ENCODE measurements at regions not wholly inside any gene's neighbourhood (a gene's known extent, or its start where the extent isn't known, plus 50 kb on each side); places are given as distances from the start of the nearest gene placed in this dataset.

DNA sequence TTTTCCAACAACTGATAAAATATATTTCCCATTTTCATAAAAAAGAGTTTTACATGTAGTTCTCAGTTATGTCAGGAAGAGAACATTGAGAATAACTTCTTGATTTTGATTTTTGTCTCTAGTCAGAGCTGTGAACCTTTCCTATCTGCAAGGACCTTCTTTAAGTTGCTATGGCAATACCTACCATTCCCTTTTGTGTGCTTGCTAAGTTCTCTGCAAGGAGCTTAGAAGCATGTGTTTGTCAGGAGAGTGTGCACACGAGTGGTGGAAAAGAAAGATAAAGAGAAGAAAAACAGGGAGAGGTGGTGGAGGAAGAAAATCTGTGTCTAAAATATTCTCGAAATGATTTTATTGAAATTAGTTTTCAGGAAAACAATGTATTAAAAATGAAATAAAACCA lies 140.3 kb upstream of the SLC8A1 start:
- TF ChIP-seq, protein P1, sequence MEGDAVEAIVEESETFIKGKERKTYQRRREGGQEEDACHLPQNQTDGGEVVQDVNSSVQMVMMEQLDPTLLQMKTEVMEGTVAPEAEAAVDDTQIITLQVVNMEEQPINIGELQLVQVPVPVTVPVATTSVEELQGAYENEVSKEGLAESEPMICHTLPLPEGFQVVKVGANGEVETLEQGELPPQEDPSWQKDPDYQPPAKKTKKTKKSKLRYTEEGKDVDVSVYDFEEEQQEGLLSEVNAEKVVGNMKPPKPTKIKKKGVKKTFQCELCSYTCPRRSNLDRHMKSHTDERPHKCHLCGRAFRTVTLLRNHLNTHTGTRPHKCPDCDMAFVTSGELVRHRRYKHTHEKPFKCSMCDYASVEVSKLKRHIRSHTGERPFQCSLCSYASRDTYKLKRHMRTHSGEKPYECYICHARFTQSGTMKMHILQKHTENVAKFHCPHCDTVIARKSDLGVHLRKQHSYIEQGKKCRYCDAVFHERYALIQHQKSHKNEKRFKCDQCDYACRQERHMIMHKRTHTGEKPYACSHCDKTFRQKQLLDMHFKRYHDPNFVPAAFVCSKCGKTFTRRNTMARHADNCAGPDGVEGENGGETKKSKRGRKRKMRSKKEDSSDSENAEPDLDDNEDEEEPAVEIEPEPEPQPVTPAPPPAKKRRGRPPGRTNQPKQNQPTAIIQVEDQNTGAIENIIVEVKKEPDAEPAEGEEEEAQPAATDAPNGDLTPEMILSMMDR (IDR thresholded peaks at IDR 0.05; ENCODE audit: insufficient read depth, low read depth, low read length, missing control alignments): no peak
- DNase-seq (ENCODE audit: low read depth): no peak
- H3K4me3 ChIP-seq (ENCODE audit: low read length): no peak overlapping the region

DNA sequence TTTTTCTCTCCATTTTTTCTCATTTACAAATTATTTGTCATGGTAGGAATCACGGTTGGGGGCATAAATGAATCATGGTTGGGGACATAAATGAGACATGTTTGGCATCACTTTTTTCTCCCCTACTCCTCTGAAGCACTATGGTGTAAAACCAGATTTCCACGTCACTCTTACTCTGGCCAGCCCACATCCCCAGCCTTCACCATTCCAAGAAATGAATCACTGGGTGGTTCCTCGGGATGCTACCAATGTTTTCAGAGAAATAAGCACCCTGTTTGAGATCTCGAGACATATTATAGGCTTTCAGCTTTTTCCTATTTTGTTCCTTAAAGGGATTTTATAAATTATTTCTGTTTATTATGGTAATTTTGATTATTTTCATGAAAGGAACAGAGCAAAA lies 155.0 kb upstream of the SLC8A1 start:
- TF ChIP-seq, protein P1 (IDR thresholded peaks at IDR 0.05; ENCODE audit: insufficient read depth, low read depth, low read length, missing control alignments): no peak
- peak; percentile 44 for DNase-seq (ENCODE audit: low read depth)
- no peak overlapping the region for H3K4me3 ChIP-seq (ENCODE audit: low read length)

DNA sequence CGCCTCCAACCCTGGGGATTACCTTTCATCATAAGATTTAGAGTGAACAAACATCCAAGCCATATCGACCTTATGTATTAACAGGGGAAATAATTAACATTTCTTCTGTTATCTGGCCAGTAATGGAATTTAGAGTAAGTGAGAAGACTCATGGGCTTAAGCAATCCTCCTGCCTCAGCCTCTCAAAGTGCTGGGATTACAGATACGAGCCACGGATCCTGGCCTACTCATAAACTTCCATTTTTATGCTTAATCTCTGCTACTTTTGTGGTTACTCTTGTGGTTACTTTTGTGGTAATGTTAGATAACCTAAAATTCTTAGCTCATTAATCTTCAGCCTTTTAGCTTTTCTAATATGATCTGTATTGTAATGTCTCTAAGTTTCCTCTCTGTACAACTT lies 159.3 kb upstream of the SLC8A1 start:
- TF ChIP-seq, protein P1 (IDR thresholded peaks at IDR 0.05; ENCODE audit: insufficient read depth, low read depth, low read length, missing control alignments): no peak
- no peak for DNase-seq (ENCODE audit: low read depth)
- no peak overlapping the region for H3K4me3 ChIP-seq (ENCODE audit: low read length)

DNA sequence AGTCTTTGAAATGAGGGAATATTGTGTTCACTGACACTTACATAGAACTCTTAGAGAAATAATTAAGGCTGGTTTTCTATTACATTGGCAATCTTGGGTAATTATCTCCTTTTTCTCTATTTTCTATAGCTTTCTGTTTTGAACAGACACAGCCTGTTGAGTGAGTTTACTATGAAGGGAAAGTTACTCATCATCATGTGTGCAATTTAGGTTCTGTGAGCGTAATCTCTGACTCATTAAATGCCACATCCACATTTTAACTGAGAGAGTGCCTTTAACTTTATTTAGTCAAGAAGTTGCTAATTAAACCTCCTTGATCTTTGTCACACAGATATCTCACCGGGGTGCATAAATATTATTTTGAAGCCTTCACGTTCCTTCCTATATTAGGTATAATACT lies 174.0 kb upstream of the SLC8A1 start:
- TF ChIP-seq, protein P1 (IDR thresholded peaks at IDR 0.05; ENCODE audit: insufficient read depth, low read depth, low read length, missing control alignments): no peak
- DNase-seq (ENCODE audit: low read depth): peak; percentile 84
- H3K4me3 ChIP-seq (ENCODE audit: low read length): no peak overlapping the region

DNA sequence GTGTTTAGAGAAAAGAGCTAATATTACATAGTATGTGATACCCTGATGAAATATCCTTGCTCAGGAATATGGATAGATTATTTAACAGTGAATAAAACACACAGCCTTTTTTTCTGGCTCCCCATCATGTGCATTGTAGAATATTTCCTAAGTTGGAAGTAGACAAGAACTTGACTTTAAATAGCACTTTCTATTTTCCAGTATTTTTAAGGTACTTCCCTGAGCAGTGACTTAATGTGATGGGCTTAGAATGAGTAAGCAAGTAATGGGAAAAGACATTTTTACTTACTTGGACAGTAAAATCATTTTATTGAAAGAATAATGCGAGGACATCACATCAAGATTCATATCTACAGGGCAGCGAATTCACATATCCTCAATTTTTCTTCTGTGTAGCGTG lies 176.7 kb upstream of the SLC8A1 start:
- DNase-seq (ENCODE audit: low read depth): no peak
- H3K4me3 ChIP-seq (ENCODE audit: low read length): no peak overlapping the region
- TF ChIP-seq, protein P1 (IDR thresholded peaks at IDR 0.05; ENCODE audit: insufficient read depth, low read depth, low read length, missing control alignments): no peak

DNA sequence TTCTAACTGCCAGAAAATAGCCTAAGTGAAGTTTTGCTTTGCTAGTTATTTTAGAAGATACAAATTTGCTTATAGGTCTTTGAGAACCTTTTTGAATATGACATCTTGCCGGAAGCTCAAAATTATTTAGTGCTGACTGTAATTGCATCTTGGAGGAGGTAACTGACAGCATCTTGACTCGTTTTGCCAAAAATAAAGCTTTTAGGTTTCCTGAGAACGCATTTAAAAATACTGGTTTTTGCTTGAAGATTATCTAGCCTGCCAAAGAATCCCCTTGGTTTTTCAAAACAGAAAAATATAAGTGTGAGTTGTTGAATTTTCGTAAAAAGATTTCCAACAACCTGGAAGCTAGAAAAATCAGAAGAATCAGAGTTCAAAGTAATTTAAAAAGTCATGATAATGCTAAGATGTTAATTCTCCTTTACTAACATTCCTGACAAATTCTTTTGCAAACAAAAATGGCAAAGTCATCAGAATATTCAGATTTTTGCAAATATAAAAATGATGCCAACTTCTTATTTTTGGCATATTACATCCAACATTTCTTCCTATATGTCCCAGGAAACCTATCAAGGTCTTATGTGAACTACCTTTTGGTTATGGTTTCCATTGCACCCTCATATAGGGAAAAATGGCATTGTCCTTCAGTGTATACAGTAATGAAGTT lies 178.0 kb upstream of the SLC8A1 start:
- DNase-seq (ENCODE audit: low read depth): no peak
- TF ChIP-seq, protein P1 (IDR thresholded peaks at IDR 0.05; ENCODE audit: insufficient read depth, low read depth, low read length, missing control alignments): no peak
- H3K4me3 ChIP-seq (ENCODE audit: low read length): no peak overlapping the region

DNA sequence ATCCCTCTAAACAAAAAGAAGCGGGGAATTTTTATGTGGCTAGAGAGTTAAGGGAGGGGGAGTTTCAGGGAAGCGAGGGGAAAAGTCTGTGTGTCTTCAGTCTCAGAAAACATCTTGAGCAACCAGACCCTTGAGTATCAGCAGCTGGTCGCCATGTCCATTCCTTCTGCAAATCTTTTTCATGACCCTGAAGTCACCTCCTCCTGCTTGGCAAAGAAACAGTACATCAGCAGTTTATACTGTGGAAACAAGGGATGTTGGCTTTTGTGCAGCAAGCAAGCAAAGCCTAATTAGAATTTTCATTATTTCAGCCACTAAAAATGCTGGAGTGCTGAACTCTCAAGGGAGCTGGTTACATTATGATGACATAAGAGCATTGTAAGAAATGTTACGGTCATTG lies 187.4 kb upstream of the SLC8A1 start:
- TF ChIP-seq, protein P1 (IDR thresholded peaks at IDR 0.05; ENCODE audit: insufficient read depth, low read depth, low read length, missing control alignments): no peak
- no peak overlapping the region for H3K4me3 ChIP-seq (ENCODE audit: low read length)
- no peak for DNase-seq (ENCODE audit: low read depth)
